Panc1 (cell line): ENCODE measurements at regions not wholly inside any gene's neighbourhood (a gene's known extent, or its start where the extent isn't known, plus 50 kb on each side); places are given as distances from the start of the nearest gene placed in this dataset.

ENCODE experiments used
- ATAC-seq: fragments of 200-7000 bp; cut with Tn5 transposase; 2 replicates; pipeline ENCODE4 v1.9.1; 2020; ENCODE audit warnings: mild to moderate bottlenecking, moderate library complexity
- BruUV-seq: library from RNA; stranded (reverse); fragments of 400-500 nt; replicated peaks from 2 replicates; lab custom pipeline; 2021; lab: Mats Ljungman, UMichigan
- CTCF ChIA-PET: fragments of 300-600 bp; sonication (Branson Sonifier 250); formaldehyde crosslinking; loops from one replicate; lab custom pipeline; 2022; ENCODE audit warnings: antibody characterized with exemption; lab: Charles Lee
- POLR2A ChIA-PET: fragments of 300-600 bp; sonication (Branson Sonifier 250); formaldehyde crosslinking; loops from one replicate; lab custom pipeline; 2022; ENCODE audit warnings: antibody characterized with exemption; lab: Charles Lee
- DNase-seq: peaks from one replicate; pipeline ENCODE4 v3.0.0-alpha.2; 2010; ENCODE audit warnings: low read depth, low spot score
- H3K27ac ChIP-seq: 2 replicates; pipeline ENCODE4 v1.5.1; 2011; ENCODE audit warnings: mild to moderate bottlenecking, low read length, inconsistent platforms
- H3K27me3 ChIP-seq: fragments of 200-500 bp; sonication (Bioruptor generic); 2 replicates; pipeline ENCODE4 v1.6.0; 2014; ENCODE audit warnings: low read length, inconsistent platforms; ENCODE audit not compliant: control insufficient read depth, insufficient read depth
- H3K36me3 ChIP-seq: fragments of 200-500 bp; sonication (Bioruptor generic); 2 replicates; pipeline ENCODE4 v1.5.1; 2014; ENCODE audit warnings: inconsistent platforms, mild to moderate bottlenecking, low read length, moderate library complexity; ENCODE audit not compliant: control insufficient read depth, insufficient read depth
- H3K4me1 ChIP-seq: 2 replicates; pipeline ENCODE4 v1.5.1; 2011; ENCODE audit warnings: inconsistent platforms, mild to moderate bottlenecking, low read length, moderate library complexity; ENCODE audit not compliant: control insufficient read depth, insufficient read depth
- H3K4me3 ChIP-seq, 2 experiments: 2 replicates each; pipeline ENCODE4 v1.5.1; 2011 to 2012; ENCODE audit warnings: low read depth in 2 of 2, low read length in 2 of 2, mild to moderate bottlenecking in 2 of 2, inconsistent platforms in 1 of 2, moderate library complexity in 1 of 2
- H3K9me3 ChIP-seq: fragments of 200-500 bp; sonication (Bioruptor generic); 2 replicates; pipeline ENCODE4 v1.5.1; 2014; ENCODE audit warnings: low read depth, mild to moderate bottlenecking, inconsistent platforms, low read length, moderate library complexity; ENCODE audit not compliant: control insufficient read depth, insufficient read depth
- POLR2AphosphoS5 ChIP-seq: IDR thresholded peaks from 2 replicates; pipeline ENCODE4 v1.6.1; 2012; ENCODE audit warnings: mild to moderate bottlenecking, low read depth, low read length, moderate library complexity
- SIN3A ChIP-seq: IDR thresholded peaks from 2 replicates; pipeline ENCODE4 v1.6.1; 2012; ENCODE audit warnings: low read depth, mild to moderate bottlenecking, low read length, moderate library complexity, borderline replicate concordance; ENCODE audit not compliant: insufficient read depth
- TCF7L2 ChIP-seq: IDR thresholded peaks from 2 replicates; pipeline ENCODE4 v1.6.1; 2011; ENCODE audit warnings: mild to moderate bottlenecking, low read depth, low read length, inconsistent platforms
- in situ Hi-C: cut with HindIII; loops from 2 replicates; pipeline ENCODE4 v1.10.0; 2016; ENCODE audit warnings: low sequenced_read_pairs, low pct_unique_long_range_greater_than_20kb
- intact Hi-C: fragments of 100-400 bp; cut with micrococcal nuclease; formaldehyde crosslinking; loops from one replicate; pipeline ENCODE4 v1.10.0; 2022; ENCODE audit not compliant: unreplicated experiment
- TF ChIP-seq, protein P1 (sequence below), 2 experiments: IDR thresholded peaks; 2 replicates each; pipeline ENCODE4 v1.6.1; 2011 to 2012; ENCODE audit warnings: low read depth in 2 of 2, control low read depth in 1 of 2, low read length in 1 of 2, mild to moderate bottlenecking in 1 of 2, moderate library complexity in 1 of 2; ENCODE audit not compliant: insufficient read depth in 1 of 2
- TF ChIP-seq, protein P2 (sequence below): fragments of 450-650 bp; IDR thresholded peaks from 2 replicates; pipeline ENCODE4 v1.5.1; 2017; ENCODE audit warnings: mild to moderate bottlenecking

DNA sequence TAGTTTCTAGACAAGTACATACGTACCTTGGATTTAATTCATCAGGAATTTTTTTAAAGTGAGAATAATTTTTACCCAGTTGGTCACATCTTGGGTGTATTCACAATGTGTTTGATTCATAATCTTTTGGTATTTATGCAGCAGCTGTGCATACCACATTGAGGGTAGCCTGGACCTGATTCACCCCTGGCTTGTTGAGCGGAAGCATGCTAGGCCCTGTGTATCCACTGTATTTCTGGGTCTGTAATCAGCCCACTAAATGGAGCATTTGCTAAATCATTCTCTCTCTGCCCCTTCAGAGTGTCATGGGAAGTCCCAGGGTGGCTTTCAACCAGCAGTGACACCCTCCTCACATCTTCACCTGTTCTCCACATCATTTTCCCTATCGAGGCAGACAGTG, 203.8 kb upstream of the RGS6 start:
- Histone ChIP-seq H3K27me3 (no peaks in the 10 kb centered on the region), H3K9me3 (no peaks in the 10 kb centered on the region), H3K27ac (no peak overlapping the region), H3K4me1 (no peaks in the 10 kb centered on the region), H3K4me3 (no peak overlapping the region), H3K36me3 (no peaks in the 10 kb centered on the region)
- in situ Hi-C loops (no loop called here), intact Hi-C loops (no loop called here)
- no TSS peak for BruUV-seq
- ChIA-PET CTCF (no interaction called here), POLR2A (no interaction called here)
- no peak for TF ChIP-seq POLR2AphosphoS5
- TF ChIP-seq SIN3A, result no peak
- TF ChIP-seq TCF7L2, result no peak
- TF ChIP-seq, protein P1, sequence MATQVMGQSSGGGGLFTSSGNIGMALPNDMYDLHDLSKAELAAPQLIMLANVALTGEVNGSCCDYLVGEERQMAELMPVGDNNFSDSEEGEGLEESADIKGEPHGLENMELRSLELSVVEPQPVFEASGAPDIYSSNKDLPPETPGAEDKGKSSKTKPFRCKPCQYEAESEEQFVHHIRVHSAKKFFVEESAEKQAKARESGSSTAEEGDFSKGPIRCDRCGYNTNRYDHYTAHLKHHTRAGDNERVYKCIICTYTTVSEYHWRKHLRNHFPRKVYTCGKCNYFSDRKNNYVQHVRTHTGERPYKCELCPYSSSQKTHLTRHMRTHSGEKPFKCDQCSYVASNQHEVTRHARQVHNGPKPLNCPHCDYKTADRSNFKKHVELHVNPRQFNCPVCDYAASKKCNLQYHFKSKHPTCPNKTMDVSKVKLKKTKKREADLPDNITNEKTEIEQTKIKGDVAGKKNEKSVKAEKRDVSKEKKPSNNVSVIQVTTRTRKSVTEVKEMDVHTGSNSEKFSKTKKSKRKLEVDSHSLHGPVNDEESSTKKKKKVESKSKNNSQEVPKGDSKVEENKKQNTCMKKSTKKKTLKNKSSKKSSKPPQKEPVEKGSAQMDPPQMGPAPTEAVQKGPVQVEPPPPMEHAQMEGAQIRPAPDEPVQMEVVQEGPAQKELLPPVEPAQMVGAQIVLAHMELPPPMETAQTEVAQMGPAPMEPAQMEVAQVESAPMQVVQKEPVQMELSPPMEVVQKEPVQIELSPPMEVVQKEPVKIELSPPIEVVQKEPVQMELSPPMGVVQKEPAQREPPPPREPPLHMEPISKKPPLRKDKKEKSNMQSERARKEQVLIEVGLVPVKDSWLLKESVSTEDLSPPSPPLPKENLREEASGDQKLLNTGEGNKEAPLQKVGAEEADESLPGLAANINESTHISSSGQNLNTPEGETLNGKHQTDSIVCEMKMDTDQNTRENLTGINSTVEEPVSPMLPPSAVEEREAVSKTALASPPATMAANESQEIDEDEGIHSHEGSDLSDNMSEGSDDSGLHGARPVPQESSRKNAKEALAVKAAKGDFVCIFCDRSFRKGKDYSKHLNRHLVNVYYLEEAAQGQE (IDR thresholded peaks at IDR 0.05; ENCODE audit: insufficient read depth in 1 of 2, low read depth in 2 of 2, low read length in 1 of 2), result no peak
- TF ChIP-seq, protein P2, sequence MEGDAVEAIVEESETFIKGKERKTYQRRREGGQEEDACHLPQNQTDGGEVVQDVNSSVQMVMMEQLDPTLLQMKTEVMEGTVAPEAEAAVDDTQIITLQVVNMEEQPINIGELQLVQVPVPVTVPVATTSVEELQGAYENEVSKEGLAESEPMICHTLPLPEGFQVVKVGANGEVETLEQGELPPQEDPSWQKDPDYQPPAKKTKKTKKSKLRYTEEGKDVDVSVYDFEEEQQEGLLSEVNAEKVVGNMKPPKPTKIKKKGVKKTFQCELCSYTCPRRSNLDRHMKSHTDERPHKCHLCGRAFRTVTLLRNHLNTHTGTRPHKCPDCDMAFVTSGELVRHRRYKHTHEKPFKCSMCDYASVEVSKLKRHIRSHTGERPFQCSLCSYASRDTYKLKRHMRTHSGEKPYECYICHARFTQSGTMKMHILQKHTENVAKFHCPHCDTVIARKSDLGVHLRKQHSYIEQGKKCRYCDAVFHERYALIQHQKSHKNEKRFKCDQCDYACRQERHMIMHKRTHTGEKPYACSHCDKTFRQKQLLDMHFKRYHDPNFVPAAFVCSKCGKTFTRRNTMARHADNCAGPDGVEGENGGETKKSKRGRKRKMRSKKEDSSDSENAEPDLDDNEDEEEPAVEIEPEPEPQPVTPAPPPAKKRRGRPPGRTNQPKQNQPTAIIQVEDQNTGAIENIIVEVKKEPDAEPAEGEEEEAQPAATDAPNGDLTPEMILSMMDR, result no peak
- ATAC-seq (no peak), DNase-seq (no peak)

DNA sequence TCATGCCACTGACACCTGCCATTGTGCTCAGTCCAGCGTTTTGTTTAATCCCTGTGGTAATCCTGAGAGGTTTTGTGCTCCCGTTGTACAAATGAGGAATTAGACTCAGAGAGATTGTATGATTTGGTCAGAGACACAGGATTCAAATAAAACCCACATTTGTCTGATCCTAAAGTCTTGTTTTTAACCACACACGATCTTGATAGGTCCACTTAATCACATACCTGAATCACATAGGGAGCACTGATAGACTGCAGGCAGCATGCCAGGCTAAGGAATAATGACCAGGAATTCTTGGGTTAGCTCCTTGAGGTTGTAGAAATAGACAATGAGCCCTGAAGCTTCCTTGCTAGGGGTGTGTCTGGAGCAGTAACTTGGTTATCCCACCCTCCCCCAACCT, 202.6 kb upstream of the RGS6 start:
- H3K27me3 ChIP-seq, result no peaks in the 10 kb centered on the region
- CTCF ChIA-PET, result no interaction called here
- in situ Hi-C loops (no loop called here), intact Hi-C loops (no loop called here)
- BruUV-seq, result no TSS peak
- TF ChIP-seq TCF7L2, result no peak
- no peak for TF ChIP-seq SIN3A
- TF ChIP-seq, protein P1 (IDR thresholded peaks at IDR 0.05; ENCODE audit: insufficient read depth in 1 of 2, low read depth in 2 of 2, low read length in 1 of 2), result no peak
- no peak for TF ChIP-seq POLR2AphosphoS5
- TF ChIP-seq, protein P2, result no peak
- ATAC-seq, result no peak
- no peak overlapping the region for H3K4me3 ChIP-seq
- no peak for DNase-seq
- H3K9me3 ChIP-seq, result no peaks in the 10 kb centered on the region
- H3K36me3 ChIP-seq, result no peaks in the 10 kb centered on the region
- H3K27ac ChIP-seq, result no peak overlapping the region
- POLR2A ChIA-PET, result no interaction called here
- H3K4me1 ChIP-seq, result no peaks in the 10 kb centered on the region
